NCI-H748 (cell line): ENCODE measurements at regions not wholly inside any gene's neighbourhood (a gene's known extent, or its start where the extent isn't known, plus 50 kb on each side); places are given as distances from the start of the nearest gene placed in this dataset.

Source experiments
- DNase-seq: peaks from one replicate; lab custom pipeline; 2025; ENCODE audit not compliant: unreplicated experiment; lab: John Stamatoyannopoulos, UW

GRCh38 chr4:55175779-55176231 lies 50.4 kb upstream of the KDR start:
- DNase-seq, result no peak

- DNase-seq, result no peak
These were observed 51.1 kb upstream of the KDR start for GRCh38 chr4:55176497-55176896.

- DNase-seq, result no peak
These were observed 52.1 kb upstream of the KDR start for GRCh38 chr4:55177461-55177860.

- no peak for DNase-seq
These were observed 53.0 kb upstream of the KDR start for GRCh38 chr4:55178226-55179005.

- no peak for DNase-seq
These were observed 55.9 kb upstream of the KDR start for GRCh38 chr4:55181010-55182005.

GRCh38 chr4:55183926-55184599 lies 58.7 kb upstream of the KDR start:
- no peak for DNase-seq

- peak; percentile 71 for DNase-seq
These were observed 59.5 kb upstream of the KDR start for GRCh38 chr4:55184600-55185523.

- no peak for DNase-seq
These were observed 60.7 kb upstream of the KDR start for GRCh38 chr4:55186123-55186522.

GRCh38 chr4:55186700-55187099 lies 61.3 kb upstream of the KDR start:
- no peak for DNase-seq

GRCh38 chr4:55214172-55214571 lies 88.8 kb upstream of the KDR start:
- DNase-seq, result peak; percentile 55

GRCh38 chr4:55215087-55215486 lies 89.7 kb upstream of the KDR start:
- DNase-seq, result no peak

GRCh38 chr4:55216863-55217635 lies 91.7 kb upstream of the KDR start:
- DNase-seq, result peak; percentile 78

- peak; percentile 8 for DNase-seq
These were observed 92.6 kb upstream of the KDR start for GRCh38 chr4:55218041-55218440.

GRCh38 chr4:55237839-55238238 lies 108.2 kb upstream of the SRD5A3 start:
- no peak for DNase-seq

GRCh38 chr4:55238407-55238806 lies 107.6 kb upstream of the SRD5A3 start:
- DNase-seq, result no peak

- no peak for DNase-seq
These were observed 104.6 kb upstream of the SRD5A3 start for GRCh38 chr4:55241461-55241860.

- DNase-seq, result no peak
These were observed 103.5 kb upstream of the SRD5A3 start for GRCh38 chr4:55242506-55242905.

- DNase-seq, result no peak
These were observed 98.5 kb upstream of the SRD5A3 start for GRCh38 chr4:55247521-55247920.

GRCh38 chr4:55248756-55249155 lies 97.3 kb upstream of the SRD5A3 start:
- DNase-seq, result no peak
